HG02642 (cell line): ENCODE measurements at regions not wholly inside any gene's neighbourhood (a gene's known extent, or its start where the extent isn't known, plus 50 kb on each side); places are given as distances from the start of the nearest gene placed in this dataset.

Experiments used
- ATAC-seq: cut with Tn5 transposase; IDR thresholded peaks from one replicate; pipeline ENCODE4 v1.9.1; 2021; ENCODE audit warnings: mild to moderate bottlenecking; ENCODE audit not compliant: unreplicated experiment, poor library complexity

- ATAC-seq = no peak
Observed at GRCh38 chr5:4640795-4641194, 499.3 kb upstream of the ADAMTS16 start.

- no peak for ATAC-seq
Observed at GRCh38 chr5:4642525-4642924, 497.6 kb upstream of the ADAMTS16 start.

DNA sequence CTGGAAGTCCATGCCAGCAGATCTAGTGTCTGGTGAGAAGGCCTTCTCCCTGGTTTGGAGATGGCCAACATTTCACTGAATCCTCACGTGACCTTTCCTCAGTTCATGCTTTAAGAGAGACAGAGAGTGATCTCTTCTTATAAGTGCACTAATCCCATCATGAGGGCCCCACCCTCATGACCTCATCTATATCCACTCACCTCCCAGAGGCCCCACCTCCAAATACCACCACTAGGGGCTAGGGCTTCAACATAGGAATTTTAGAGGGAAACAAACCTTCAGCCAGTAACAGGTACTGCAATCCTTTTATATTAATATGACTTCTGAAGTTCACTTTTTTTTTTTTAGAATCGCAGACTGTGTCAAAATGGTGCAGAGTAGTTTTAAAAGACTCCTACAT lies 496.9 kb upstream of the ADAMTS16 start:
- no peak for ATAC-seq

DNA sequence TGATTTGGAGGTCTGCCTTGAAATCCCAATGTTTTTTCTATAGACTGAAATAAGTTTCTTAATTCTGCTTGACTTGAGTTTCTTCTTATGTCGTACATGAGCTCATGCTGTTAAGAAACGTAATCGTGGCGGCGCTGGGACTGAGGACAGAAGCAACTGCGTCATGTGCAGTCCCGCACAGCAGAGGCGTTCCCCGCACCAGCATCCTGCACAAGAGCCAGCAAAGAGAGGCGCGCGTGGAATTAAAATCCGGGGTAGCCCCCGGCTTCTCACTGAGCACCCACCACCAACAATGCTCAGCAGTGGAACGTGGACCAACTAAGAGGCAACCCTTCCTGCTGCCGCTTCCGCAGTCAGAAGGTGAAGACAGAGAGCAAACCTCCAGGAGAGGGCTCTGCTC lies 496.2 kb upstream of the ADAMTS16 start:
- no peak for ATAC-seq

GRCh38 chr5:4646715-4647375 lies 493.3 kb upstream of the ADAMTS16 start:
- ATAC-seq = no peak

DNA sequence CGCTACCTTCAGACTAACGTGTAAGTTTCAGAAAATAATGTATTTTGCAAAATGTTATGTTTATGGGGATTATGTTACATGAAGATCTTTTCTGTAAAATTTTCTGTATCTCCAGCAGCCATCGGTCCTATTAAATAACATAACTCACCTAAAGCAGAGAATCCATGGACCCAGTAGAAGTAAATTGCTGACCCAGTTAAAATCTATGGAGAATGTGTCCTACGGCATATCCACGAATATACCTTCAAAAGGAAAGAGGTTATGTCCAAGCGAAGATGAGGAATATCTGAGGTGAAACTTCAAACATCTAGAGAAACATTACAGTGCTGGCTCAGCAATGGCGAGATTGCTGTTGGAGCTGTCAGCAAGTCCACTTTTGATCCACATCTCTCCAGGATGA lies 492.2 kb upstream of the ADAMTS16 start:
- no peak for ATAC-seq

GRCh38 chr5:4651806-4652565 lies 488.1 kb upstream of the ADAMTS16 start:
- ATAC-seq = no peak

GRCh38 chr5:4653475-4653874 lies 486.7 kb upstream of the ADAMTS16 start:
- ATAC-seq = no peak

DNA sequence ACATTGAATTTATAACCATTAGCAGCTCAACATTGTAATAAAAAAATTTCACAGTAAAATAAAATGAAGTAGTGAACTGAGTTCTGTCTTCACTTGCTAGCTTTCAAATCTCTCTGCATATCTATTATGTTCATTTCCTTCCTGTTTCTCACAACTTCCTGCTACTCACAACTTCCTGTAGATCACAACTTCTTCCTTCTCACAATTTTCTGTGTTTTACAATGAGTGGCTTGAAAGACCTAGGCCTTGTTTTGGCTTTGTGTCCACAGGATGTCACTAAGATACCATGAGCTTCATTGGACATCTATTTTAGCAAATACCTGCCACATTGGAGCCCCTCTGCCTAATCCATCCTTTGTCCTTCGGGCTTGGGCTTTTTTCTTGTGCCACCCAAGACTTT lies 480.3 kb upstream of the ADAMTS16 start:
- no peak for ATAC-seq

DNA sequence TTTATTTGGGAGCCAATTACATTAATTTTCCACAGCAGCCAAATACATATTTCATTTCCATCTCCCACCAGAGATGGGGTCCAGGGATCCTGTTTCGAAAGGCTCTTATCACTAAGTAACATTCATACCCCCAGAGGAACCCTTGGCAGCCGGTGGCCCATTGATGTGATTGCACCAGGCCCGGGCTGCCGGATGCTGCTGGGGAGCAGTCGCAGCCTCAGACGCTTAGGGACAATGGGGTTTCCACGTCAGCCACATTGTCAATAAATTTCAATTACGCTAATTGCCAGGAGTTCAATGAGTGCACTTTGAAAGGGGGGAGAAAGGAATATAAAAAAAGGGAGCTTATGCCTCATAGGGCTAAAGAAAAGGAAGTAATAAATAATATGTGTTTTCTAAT lies 478.8 kb upstream of the ADAMTS16 start:
- ATAC-seq = no peak

- ATAC-seq = no peak
Observed at GRCh38 chr5:4661836-4662235, 478.3 kb upstream of the ADAMTS16 start.

DNA sequence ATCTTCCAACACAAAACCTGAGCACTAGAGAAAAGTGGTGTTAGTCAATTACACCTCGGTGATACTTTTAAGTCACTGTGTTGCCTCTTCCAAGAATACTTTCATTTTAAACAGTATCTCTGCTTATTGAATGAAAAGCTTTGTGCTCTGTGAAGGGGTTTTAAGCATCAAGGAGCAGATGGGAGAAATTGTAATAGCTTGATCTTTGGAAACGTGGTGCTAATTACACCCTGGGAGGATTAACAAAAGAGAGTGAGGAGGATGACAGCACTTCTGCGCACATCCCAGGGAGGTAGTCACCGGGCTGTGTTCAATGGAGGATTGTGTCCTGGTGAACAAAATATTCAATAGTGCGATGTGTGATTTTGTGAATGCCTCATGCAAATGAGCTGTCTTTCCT lies 477.4 kb upstream of the ADAMTS16 start:
- ATAC-seq = no peak

- ATAC-seq = no peak
Observed at GRCh38 chr5:4665911-4666310, 474.2 kb upstream of the ADAMTS16 start.

DNA sequence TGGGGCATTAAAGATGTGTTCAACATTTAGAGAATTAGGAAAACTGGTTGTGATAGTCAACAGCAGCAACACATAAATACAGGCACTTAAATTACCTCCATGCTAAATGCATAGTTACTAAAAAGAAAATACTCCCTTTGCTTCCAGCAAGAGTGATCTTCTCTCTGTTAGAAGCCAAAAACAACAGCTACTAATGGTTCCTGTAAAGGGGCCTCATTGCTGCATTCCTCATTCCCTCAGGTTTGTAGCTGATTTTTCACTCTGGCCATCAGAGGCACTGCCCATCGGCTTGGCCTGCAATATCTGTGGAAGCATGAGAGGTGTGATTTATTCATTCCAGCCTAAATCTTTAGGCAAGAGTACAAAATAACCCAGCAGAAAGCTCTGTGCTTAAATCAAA lies 466.0 kb upstream of the ADAMTS16 start:
- ATAC-seq = no peak

DNA sequence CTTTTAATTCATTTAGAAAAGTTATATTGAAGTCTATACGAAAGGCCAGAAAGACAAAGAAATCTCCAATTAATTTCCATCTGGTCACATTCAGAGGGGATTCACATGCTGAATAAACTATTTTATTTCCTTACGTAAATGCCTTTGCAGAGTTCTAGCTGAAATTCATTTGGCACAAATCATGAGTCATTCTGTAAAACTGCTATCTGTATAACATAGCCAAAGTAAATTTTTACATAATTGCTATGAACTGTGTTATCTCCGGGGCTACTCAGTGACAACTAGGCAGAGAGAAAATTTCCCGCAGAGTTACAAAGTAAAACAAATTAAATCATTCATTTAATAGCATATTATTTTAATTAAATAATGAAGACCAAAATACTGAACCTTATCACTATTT lies 463.2 kb upstream of the ADAMTS16 start:
- ATAC-seq = no peak

GRCh38 chr5:4684946-4685345 lies 455.2 kb upstream of the ADAMTS16 start:
- no peak for ATAC-seq

GRCh38 chr5:4698596-4698995 lies 441.5 kb upstream of the ADAMTS16 start:
- ATAC-seq = no peak

DNA sequence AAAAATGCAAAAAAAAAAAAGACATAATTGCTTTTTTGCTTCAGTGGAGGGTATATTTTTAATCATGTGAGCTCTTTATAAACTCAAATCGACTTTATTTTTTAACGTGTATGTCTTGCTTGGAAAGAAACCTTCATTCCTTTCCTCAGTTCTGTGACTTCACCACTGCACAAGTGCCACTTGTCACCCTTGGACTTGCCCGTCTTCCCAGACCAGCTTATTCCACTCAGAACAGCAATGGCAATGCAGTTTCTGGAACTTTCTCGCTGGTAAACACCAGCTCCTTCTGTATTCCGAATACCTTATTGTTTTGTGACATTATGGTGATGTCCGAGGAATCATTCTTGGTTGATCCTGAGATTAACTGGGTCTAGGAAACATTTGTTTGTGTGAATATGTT lies 440.5 kb upstream of the ADAMTS16 start:
- ATAC-seq = no peak

- ATAC-seq = no peak
Observed at GRCh38 chr5:4700069-4700468, 440.1 kb upstream of the ADAMTS16 start.

- no peak for ATAC-seq
Observed at GRCh38 chr5:4700871-4701270, 439.3 kb upstream of the ADAMTS16 start.

DNA sequence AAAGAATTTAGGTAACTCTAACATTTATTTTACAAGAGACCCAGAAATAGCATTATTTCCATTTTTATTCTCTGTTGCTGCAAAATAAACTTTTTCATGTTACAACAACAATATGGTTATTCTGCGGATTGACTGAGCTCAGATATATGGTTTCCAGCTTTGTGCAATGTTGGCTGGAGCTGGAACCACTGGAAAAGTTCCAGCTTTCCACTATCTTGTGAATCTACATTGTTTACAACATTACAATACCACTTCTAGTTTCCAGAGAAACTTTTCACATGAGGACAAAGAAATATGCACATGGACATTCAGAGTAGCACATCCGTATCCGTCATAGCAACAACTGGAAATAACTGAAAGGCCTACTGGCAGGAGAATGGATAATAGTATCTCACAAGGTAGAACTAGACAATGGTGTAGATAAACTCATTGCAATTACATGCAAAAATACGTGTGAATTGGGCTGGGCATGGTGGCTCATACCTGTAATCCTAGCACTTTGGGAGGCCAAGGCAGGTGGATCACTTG lies 436.1 kb upstream of the ADAMTS16 start:
- no peak for ATAC-seq

DNA sequence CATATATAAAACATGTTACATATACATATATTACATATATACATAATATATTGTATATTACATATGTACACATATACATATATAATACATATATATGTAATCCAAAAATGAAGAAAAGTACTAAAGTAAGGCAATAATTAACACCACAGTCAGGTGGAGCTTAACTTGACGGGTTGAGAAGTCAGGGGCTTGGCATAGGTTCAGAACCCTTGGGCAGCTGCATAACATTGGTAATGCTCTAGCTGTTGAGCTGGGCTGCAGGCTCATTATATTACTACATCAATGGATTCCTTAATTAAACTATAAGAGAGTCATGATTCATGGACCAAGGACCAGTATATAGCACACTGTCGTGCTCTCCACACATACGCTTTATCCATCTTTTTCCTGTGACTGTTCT lies 435.2 kb upstream of the ADAMTS16 start:
- no peak for ATAC-seq
